GM21528 (cell line): ENCODE measurements at regions not wholly inside any gene's neighbourhood (a gene's known extent, or its start where the extent isn't known, plus 50 kb on each side); places are given as distances from the start of the nearest gene placed in this dataset.

Experiments used
- ATAC-seq: cut with Tn5 transposase; IDR thresholded peaks from one replicate; pipeline ENCODE4 v1.9.1; 2021; ENCODE audit warnings: mild to moderate bottlenecking, moderate library complexity; ENCODE audit not compliant: unreplicated experiment, low FRiP score

- no peak for ATAC-seq
These were observed 586.4 kb downstream of the HTR1A start for GRCh38 chr5:63375851-63376250.

- no peak for ATAC-seq
These were observed 588.2 kb downstream of the HTR1A start for GRCh38 chr5:63374085-63374484.

GRCh38 chr5:63351164-63351563, 611.1 kb downstream of the HTR1A start:
- ATAC-seq = no peak

GRCh38 chr5:63346451-63346850, 615.8 kb downstream of the HTR1A start:
- no peak for ATAC-seq

GRCh38 chr5:63341442-63341841, 620.8 kb downstream of the HTR1A start:
- ATAC-seq = no peak

- no peak for ATAC-seq
These were observed 638.3 kb downstream of the HTR1A start for GRCh38 chr5:63323926-63324325.

- ATAC-seq = no peak
These were observed 647.7 kb downstream of the HTR1A start for GRCh38 chr5:63314551-63314950.

- ATAC-seq = no peak
These were observed 651.6 kb downstream of the HTR1A start for GRCh38 chr5:63310644-63311043.

- no peak for ATAC-seq
These were observed 655.3 kb downstream of the HTR1A start for GRCh38 chr5:63306909-63307308.

GRCh38 chr5:63293317-63293716, 668.9 kb downstream of the HTR1A start:
- ATAC-seq = no peak

GRCh38 chr5:63286724-63287123, 675.5 kb downstream of the HTR1A start:
- no peak for ATAC-seq

GRCh38 chr5:63263411-63263810, 684.8 kb downstream of the LRRC70 start:
- ATAC-seq = no peak

- ATAC-seq = no peak
These were observed 683.8 kb downstream of the LRRC70 start for GRCh38 chr5:63262185-63262981.

GRCh38 chr5:63261695-63262094, 683.1 kb downstream of the LRRC70 start:
- ATAC-seq = no peak

GRCh38 chr5:63255594-63255993, 677.0 kb downstream of the LRRC70 start:
- ATAC-seq = no peak

GRCh38 chr5:63250939-63251338, 672.3 kb downstream of the LRRC70 start:
- no peak for ATAC-seq

GRCh38 chr5:63249960-63250359, 671.3 kb downstream of the LRRC70 start:
- ATAC-seq = no peak

- ATAC-seq = no peak
These were observed 669.0 kb downstream of the LRRC70 start for GRCh38 chr5:63247651-63248050.

- ATAC-seq = no peak
These were observed 666.7 kb downstream of the LRRC70 start for GRCh38 chr5:63245271-63245670.

GRCh38 chr5:63240063-63240755, 661.6 kb downstream of the LRRC70 start:
- ATAC-seq = no peak

- ATAC-seq = no peak
These were observed 655.3 kb downstream of the LRRC70 start for GRCh38 chr5:63233911-63234310.

- ATAC-seq = no peak
These were observed 654.7 kb downstream of the LRRC70 start for GRCh38 chr5:63233361-63233760.
